ENCODE measurements at regions not wholly inside any gene's neighbourhood (a gene's known extent, or its start where the extent isn't known, plus 50 kb on each side); places are given as distances from the start of the nearest gene placed in this dataset.

GRCh38 chr3:44019736-44020135 is 221.9 kb upstream of the TOPAZ1 start:
- no peak overlapping the region for H2BK12ac ChIP-seq (ENCODE audit: insufficient read length, low read depth, low read length)
- Mint-ChIP-seq H3K36me3 (ENCODE audit: insufficient read depth in 1 of 3, low read depth in 3 of 3) (no peaks in the 10 kb centered on the region), H3K27me3 (ENCODE audit: low read depth) (peaks cover 48% of the 10 kb centered on the region), H3K9me3 (no peaks in the 10 kb centered on the region), H3K4me3 (no peak overlapping the region; a peak in 1 of 5 replicates), H3K4me1 (peaks cover 27 to 46% of the 10 kb centered on the region in 2 experiments), H3K27ac (peak overlapping the region in 2 of 3 experiments; percentile 9 to 96; a peak in 4 of 7 replicates)
- no peak overlapping the region for H4K91ac ChIP-seq (ENCODE audit: insufficient read length, low read depth, low read length)
- H2AFZ ChIP-seq (ENCODE audit: low read length): no peak overlapping the region
- H2BK15ac ChIP-seq (ENCODE audit: low read depth, low read length): no peak overlapping the region
- no CpG with 5 or more reads among the region's 7 CpGs for WGBS (ENCODE audit: extremely low coverage, insufficient read length, low lambda C conversion rate)
- H3K9ac ChIP-seq (ENCODE audit: extremely low read depth, insufficient read length, low read length): no peak overlapping the region
- no peak overlapping the region for H3T11ph ChIP-seq (ENCODE audit: low read length)
- H3K56ac ChIP-seq (ENCODE audit: insufficient read length, low read depth, low read length): no peak overlapping the region
- H3K27ac ChIP-seq (ENCODE audit: insufficient read length, low read depth, low read length): no peak overlapping the region
- peaks cover 5% of the 10 kb centered on the region; the same call in 1 of the 2 replicates for H3K27me3 ChIP-seq (ENCODE audit: insufficient read depth, low read length)
- H3K79me1 ChIP-seq (ENCODE audit: insufficient read depth, low read depth, low read length, poor library complexity, severe bottlenecking): no peaks in the 10 kb centered on the region
- no peak overlapping the region for H3K14ac ChIP-seq (ENCODE audit: insufficient read depth, low read length)
- no peak overlapping the region for H3K23ac ChIP-seq (ENCODE audit: insufficient read length, low read depth, low read length)
- no peak overlapping the region for H2AK5ac ChIP-seq (ENCODE audit: insufficient read length, low read length)
- H2BK5ac ChIP-seq (ENCODE audit: insufficient read length, low read length): no peak overlapping the region
- H3K79me2 ChIP-seq (ENCODE audit: insufficient read depth, low read length): no peaks in the 10 kb centered on the region
- no peak overlapping the region for H2BK20ac ChIP-seq (ENCODE audit: low read depth, low read length, poor library complexity, severe bottlenecking)
- H3K4me1 ChIP-seq (ENCODE audit: insufficient read depth, low read length): peaks cover 13% of the 10 kb centered on the region; the same call in 1 of the 2 replicates
- no peak overlapping the region for H3K18ac ChIP-seq (ENCODE audit: insufficient read length, low read depth, low read length)
- DNase-seq: no peak
- H4K5ac ChIP-seq (ENCODE audit: insufficient read length, low read depth, low read length): no peak overlapping the region
- no peaks in the 10 kb centered on the region for H3K9me3 ChIP-seq (ENCODE audit: control insufficient read depth, low read depth, low read length)
- TF ChIP-seq CTCF (conservative IDR thresholded peaks at IDR 0.05): no peak
- no peak overlapping the region for H3K4ac ChIP-seq (ENCODE audit: low read depth, low read length)
- no peak overlapping the region for H4K8ac ChIP-seq (replicated peaks; ENCODE audit: insufficient read length, low read depth, low read length)
- no peak overlapping the region for H3K4me2 ChIP-seq (ENCODE audit: insufficient read depth, insufficient read length, low read length)
- H3K23me2 ChIP-seq (ENCODE audit: insufficient read length, low read depth, low read length, poor library complexity, severe bottlenecking): peaks cover 12% of the 10 kb centered on the region
- H2BK120ac ChIP-seq (ENCODE audit: low read depth, low read length, poor library complexity, severe bottlenecking): no peak overlapping the region
- H4K20me1 ChIP-seq (ENCODE audit: control insufficient read depth, insufficient read depth, insufficient read length): no peaks in the 10 kb centered on the region

Data from H9 (cell line).